Ascending aorta (tissue), 2 donors: ENCODE measurements at regions not wholly inside any gene's neighbourhood (a gene's known extent, or its start where the extent isn't known, plus 50 kb on each side); places are given as distances from the start of the nearest gene placed in this dataset.

ENCODE experiments used
- DNase-seq, 2 donors: peaks; one replicate each; pipeline ENCODE4 v3.0.0-alpha.2; 2019; ENCODE audit warnings: low spot score in 2 of 2
- H3K27ac ChIP-seq, 2 donors: fragments of 200-600 bp; sonication (generic); one replicate each; pipeline ENCODE4 v1.5.1; 2016 to 2017; ENCODE audit warnings: mild to moderate bottlenecking in 1 of 2
- H3K27me3 ChIP-seq: fragments of 200-600 bp; sonication (generic); one replicate; pipeline ENCODE4 v1.5.1; 2017
- H3K36me3 ChIP-seq, 2 donors: fragments of 200-600 bp; sonication (generic); one replicate each; pipeline ENCODE4 v1.5.1; 2016
- H3K4me1 ChIP-seq, 2 donors: fragments of 200-600 bp; sonication (generic); one replicate each; pipeline ENCODE4 v1.5.1; 2016 to 2017; ENCODE audit warnings: mild to moderate bottlenecking in 1 of 2
- H3K4me3 ChIP-seq, 2 donors: fragments of 200-600 bp; sonication (generic); one replicate each; pipeline ENCODE4 v1.5.1; 2016 to 2017; ENCODE audit warnings: mild to moderate bottlenecking in 1 of 2
- H3K9me3 ChIP-seq, 2 donors: fragments of 200-600 bp; sonication (generic); one replicate each; pipeline ENCODE4 v1.5.1; 2016
- intact Hi-C: fragments of 100-400 bp; cut with DNase I; formaldehyde crosslinking; loops from one replicate; pipeline ENCODE4 v1.15.1; 2023
- TF ChIP-seq, protein P1 (sequence below), 3 experiments: fragments of 200-600 bp in 2 of 3; fragments of 450-650 bp in 1 of 3; sonication (generic) in 2 of 3; IDR thresholded peaks; one replicate each; pipeline ENCODE4 v1.5.1; 2016 to 2019; ENCODE audit warnings: antibody characterized with exemption in 3 of 3, mild to moderate bottlenecking in 1 of 3, moderate library complexity in 1 of 3

- Histone ChIP-seq H3K27ac (no peak overlapping the region), H3K27me3 (no peaks in the 10 kb centered on the region), H3K4me3 (no peak overlapping the region), H3K9me3 (peaks cover 0 to 4% of the 10 kb centered on the region in 2 donors), H3K4me1 (no peaks in the 10 kb centered on the region), H3K36me3 (no peaks in the 10 kb centered on the region)
- intact Hi-C loops = no loop called here
- TF ChIP-seq, protein P1, sequence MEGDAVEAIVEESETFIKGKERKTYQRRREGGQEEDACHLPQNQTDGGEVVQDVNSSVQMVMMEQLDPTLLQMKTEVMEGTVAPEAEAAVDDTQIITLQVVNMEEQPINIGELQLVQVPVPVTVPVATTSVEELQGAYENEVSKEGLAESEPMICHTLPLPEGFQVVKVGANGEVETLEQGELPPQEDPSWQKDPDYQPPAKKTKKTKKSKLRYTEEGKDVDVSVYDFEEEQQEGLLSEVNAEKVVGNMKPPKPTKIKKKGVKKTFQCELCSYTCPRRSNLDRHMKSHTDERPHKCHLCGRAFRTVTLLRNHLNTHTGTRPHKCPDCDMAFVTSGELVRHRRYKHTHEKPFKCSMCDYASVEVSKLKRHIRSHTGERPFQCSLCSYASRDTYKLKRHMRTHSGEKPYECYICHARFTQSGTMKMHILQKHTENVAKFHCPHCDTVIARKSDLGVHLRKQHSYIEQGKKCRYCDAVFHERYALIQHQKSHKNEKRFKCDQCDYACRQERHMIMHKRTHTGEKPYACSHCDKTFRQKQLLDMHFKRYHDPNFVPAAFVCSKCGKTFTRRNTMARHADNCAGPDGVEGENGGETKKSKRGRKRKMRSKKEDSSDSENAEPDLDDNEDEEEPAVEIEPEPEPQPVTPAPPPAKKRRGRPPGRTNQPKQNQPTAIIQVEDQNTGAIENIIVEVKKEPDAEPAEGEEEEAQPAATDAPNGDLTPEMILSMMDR (IDR thresholded peaks at IDR 0.05) = no peak
- DNase-seq = no peak
Observed at GRCh38 chr2:145710303-145710702, 1190.4 kb upstream of the ZEB2 start.

DNA sequence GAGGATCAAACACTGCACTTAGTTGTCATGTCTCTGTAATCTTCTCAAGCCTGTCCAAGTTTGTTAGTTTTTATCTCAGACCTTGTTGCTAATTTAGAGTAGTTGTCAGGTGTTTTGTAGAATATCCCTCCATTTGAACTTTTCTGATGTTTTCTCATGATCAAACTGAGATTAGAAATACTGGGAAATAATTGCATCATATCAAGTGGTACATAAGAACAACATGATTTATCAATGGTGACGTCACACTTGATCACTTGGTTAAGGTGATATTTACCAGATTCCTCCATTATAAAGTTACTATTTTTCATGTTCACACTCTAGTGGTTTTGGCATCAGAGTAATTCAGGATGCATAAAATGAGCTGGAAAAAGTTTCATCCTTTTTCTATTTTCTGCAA, 1182.4 kb upstream of the ZEB2 start:
- Histone ChIP-seq H3K27ac (no peak overlapping the region), H3K9me3 (no peaks in the 10 kb centered on the region), H3K4me3 (no peak overlapping the region), H3K27me3 (no peaks in the 10 kb centered on the region), H3K4me1 (no peaks in the 10 kb centered on the region), H3K36me3 (no peaks in the 10 kb centered on the region)
- DNase-seq = no peak
- TF ChIP-seq, protein P1 (IDR thresholded peaks at IDR 0.05) = no peak
- intact Hi-C loops = no loop called here

DNA sequence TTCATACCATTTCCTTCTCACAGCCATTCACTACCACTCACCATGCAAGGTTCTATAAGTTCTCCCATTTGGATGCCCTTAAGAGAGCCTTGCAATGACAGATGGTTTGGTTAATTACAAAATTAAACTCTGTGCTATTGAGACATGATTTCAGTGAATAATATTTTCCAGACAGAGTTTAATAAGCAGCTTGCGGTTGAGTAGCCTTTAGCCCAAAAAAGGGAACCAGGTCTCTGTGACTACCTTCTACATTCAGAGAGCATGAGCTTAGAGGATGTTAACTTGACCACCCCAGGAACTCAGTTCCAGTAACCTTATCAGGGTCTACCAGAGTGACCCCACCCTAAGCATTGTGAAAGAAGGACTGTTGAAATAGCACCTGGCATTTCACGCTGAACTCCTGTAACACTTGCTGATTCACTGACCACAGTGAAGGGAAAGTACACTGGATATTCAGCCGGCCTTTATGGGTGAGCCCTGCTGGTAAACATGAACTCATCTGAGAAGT, 1173.1 kb upstream of the ZEB2 start:
- Histone ChIP-seq H3K27ac (no peak overlapping the region), H3K4me1 (no peaks in the 10 kb centered on the region), H3K4me3 (no peak overlapping the region), H3K36me3 (no peaks in the 10 kb centered on the region), H3K27me3 (no peaks in the 10 kb centered on the region), H3K9me3 (no peaks in the 10 kb centered on the region)
- intact Hi-C loops = no loop called here
- TF ChIP-seq, protein P1 (IDR thresholded peaks at IDR 0.05) = no peak
- DNase-seq = no peak

- TF ChIP-seq, protein P1 (IDR thresholded peaks at IDR 0.05) = no peak
- no peaks in the 10 kb centered on the region for H3K36me3 ChIP-seq
- DNase-seq = no peak
Observed at GRCh38 chr2:145691659-145692058, 1171.7 kb upstream of the ZEB2 start.

GRCh38 chr2:145690183-145690778, 1170.4 kb upstream of the ZEB2 start:
- Histone ChIP-seq H3K27me3 (no peaks in the 10 kb centered on the region), H3K4me1 (no peaks in the 10 kb centered on the region), H3K4me3 (no peak overlapping the region), H3K27ac (no peak overlapping the region), H3K9me3 (peaks cover 0 to 4% of the 10 kb centered on the region in 2 donors), H3K36me3 (no peaks in the 10 kb centered on the region)
- no peak for DNase-seq
- intact Hi-C loops = no loop called here
- TF ChIP-seq, protein P1 (IDR thresholded peaks at IDR 0.05) = no peak

More at GRCh38 chr2:145691659-145692058, 1171.7 kb upstream of the ZEB2 start:
- Histone ChIP-seq H3K27ac (no peak overlapping the region), H3K27me3 (no peaks in the 10 kb centered on the region), H3K4me3 (no peak overlapping the region), H3K9me3 (peaks cover 0 to 3% of the 10 kb centered on the region in 2 donors), H3K4me1 (no peaks in the 10 kb centered on the region)
- intact Hi-C loops = no loop called here
